GM19025 (cell line): ENCODE measurements at regions not wholly inside any gene's neighbourhood (a gene's known extent, or its start where the extent isn't known, plus 50 kb on each side); places are given as distances from the start of the nearest gene placed in this dataset.

Source experiments
- ATAC-seq: cut with Tn5 transposase; IDR thresholded peaks from one replicate; pipeline ENCODE4 v1.9.1; 2021; ENCODE audit warnings: mild to moderate bottlenecking, low read depth, moderate library complexity; ENCODE audit not compliant: unreplicated experiment

DNA sequence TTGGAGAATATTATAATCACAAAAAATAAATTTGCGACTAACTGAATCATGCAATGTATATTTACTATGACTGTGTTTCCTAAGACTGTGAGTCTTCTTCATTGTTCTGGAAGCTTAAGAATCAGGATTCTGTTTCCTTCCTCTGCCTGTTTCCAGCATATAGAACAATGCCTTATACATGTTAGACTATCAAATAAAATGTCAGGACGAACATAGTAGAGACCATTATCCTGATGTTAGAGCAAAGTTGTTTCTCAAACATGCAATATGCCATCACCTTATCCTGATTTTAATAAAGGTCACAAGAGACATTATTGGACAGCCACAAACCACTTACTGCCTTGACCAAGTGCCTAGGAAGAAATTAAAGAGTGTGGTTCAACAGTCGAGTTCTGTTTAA is 457.4 kb upstream of the AGTR1 start:
- no peak for ATAC-seq

DNA sequence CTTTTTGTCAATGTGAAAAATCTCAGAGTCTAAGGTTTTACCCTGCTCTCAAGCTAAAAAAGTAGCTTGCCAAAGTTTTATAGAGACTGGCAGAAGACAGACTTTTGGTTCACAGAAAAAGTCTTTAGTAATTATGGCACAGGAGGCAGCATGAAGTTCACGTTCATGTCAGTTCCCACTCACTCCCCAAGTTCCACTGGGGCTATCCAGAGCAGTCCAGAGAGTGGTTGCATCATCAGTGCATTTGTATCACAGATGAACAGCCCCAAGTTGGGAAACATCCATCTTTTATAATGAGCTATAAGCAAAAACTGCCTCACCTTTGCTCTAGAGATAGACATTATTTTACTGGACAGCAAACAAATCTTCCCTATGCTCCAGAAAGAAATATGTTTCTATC is 454.1 kb upstream of the AGTR1 start:
- no peak for ATAC-seq

DNA sequence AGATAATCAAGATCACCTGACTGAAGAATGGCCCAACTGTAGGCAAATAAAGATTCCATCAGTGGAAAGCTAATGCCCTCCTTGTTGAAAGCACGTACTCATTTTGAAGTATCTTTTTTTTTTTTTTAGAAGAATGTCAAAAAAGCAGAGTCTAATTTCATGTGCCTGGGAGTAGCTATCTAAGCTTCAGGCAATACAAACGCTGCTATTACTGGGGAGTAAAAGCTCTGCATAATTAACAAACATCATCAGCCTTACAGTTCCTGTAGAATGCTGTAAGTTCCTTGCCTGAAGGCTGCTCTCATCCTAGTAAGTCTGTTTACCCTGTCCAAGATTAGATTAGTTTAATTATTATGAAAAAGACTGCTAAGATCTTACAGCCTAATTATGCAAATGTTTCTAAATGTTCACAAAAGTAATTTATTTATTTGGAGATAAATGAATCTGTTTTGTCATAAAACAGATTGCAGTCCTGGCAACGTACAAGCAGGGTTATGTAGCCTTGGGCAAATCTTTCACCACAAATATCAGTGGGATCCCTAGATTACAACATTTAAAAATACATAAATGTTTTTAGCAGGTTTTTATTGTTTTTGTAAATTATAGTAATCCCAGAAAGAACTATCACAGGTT is 451.3 kb upstream of the AGTR1 start:
- no peak for ATAC-seq

DNA sequence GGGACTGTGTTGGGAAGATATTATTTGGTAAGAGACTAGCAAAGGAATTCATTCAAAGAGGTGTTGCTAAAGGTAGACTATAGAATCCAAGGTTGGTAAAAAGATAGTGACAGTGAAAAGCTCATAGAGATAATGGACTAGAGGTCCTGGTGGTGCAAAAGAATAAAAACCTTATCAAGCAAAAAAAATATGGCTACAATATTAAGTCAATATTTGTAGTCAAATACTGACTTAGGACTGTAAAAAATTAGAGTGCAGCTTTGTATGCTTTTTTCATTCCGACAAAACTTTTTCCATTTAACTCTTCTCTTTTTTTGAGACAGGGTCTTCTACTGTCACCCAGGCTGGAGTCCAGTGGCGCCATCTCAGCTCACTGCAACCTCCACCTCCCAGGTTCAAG is 444.0 kb upstream of the AGTR1 start:
- no peak for ATAC-seq

DNA sequence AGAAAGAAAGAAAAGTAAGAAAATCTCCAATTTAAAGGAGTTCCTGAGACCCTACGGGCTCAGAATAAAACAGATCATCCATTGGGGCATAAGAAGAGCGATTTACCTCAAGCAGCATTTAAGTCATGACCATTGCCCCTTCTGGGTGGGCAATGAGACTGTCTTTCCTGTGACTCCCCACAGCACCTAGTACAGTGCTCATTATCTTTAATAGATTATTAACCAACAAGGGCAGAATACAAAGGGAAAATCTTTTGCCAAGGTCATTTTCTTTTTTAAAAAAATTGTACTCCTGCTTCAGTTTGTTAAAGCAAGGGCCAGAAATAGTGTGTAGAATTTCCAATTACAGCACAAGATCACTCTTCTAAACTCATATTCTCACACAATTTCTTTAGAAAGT is 443.3 kb upstream of the AGTR1 start:
- ATAC-seq: no peak

DNA sequence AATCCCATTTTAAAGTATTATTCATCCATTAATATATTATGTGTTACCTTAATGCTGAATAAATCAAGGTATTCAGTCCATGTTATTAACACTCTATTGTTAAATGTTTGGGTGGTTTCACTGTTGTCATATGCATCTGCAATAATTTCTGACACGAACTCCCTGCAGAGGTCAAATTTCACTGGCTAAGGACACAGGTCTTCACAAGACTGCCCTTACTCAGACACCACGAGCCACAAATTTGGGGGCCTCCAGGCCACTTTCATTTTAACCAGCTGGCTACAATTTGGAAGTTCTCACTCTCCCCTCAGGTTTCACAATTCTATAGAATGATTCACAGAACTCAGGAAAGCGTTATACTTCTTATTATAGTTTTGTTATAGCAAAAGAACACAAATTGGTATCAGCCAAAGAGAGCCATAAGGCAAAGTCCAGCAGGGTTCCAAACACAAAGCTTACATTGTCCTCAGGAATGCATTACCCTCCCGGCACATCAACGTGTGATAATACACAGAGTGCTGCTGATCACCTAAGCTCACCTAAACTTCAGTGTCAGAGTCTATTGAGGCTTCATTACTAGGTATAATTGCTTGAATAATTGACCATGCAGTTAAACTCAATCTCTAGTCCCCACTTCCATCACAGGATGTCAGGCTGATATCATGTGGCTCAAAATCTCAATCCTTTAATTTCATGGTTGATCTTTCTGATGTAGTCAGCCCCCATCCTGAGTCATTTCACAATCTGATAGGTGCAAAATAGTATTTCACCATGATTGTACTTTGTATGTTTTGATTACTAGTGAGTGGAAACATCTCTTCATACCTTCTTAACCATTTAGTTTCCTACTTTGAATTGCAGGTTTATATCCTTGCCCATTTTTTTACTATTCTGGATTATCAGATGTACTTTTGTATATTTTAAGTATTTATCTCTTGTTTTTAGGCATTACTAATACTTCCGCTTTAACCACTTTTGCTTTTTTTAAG is 441.4 kb upstream of the AGTR1 start:
- ATAC-seq: no peak

DNA sequence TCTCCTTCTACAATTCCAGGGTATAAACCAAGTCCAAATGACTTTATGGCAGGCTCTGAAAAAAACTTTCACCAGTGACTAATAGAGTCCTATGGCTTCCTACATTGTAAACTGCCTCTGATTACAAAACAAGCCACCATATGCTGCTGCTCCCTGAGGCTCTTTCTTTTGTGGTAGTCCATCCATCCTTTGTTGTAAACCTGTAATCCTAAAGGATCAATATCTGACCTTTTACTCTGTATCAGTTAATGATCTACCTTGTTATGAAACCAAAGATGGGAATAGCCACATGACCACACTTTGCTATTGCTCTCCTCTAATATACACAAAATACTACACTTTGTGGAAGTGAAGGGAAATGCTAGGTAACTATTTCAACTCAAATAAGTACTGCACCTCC is 434.7 kb upstream of the AGTR1 start:
- ATAC-seq: no peak

DNA sequence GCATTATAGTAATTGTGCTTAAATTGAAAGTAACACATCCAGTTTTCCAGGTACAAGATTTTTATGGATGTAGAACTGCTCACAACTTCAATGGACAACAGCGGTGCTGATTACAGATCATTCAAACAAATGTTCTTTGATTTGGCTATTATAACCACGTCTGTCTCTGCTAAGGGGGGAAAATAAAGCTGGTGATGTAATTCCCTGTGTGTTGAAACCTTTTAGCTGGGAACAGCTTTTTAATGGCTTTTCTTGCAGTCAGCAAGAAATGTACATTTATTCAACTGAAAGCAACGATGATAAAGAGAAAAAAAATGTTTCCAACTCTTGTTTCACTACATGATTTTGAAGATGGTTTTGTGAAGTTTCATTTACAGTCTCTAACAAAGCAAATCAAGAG is 431.9 kb upstream of the AGTR1 start:
- ATAC-seq: no peak

DNA sequence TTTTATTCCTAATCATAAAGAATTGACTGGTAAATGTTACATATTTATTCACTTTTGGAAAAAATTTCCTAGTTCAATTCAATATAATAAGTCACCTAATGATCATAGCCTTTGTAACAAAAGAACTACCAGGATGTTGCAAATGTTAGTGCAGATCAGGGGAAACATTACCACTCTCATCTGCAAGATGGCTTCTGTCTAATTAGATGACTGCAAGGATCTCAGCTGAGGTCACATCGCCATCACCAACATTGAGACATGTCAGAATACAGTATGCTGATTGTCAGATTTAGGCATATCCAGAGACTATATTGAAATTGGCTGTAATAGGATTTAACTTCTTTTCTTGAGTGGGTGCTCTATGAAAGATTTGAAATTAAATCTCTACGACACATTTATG is 431.4 kb upstream of the AGTR1 start:
- ATAC-seq: no peak

DNA sequence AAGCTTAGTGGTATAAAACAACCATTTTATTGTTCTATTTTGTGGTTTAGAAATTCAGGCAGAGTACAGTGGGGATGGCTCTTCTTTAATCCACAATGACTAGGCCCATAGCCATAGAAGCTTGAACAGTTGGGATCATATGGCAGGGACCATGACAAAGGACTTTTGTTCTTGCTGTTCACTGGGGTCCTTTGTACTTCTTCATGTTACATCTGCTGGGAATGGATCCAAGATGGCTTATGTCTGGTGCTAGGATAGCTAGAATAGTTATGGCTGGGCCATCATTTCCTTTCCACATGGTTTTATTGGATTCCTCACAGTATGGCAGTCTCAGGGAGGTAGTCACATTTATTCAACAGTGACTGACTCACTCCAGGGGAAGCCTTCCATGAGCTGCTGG is 427.9 kb upstream of the AGTR1 start:
- no peak for ATAC-seq

DNA sequence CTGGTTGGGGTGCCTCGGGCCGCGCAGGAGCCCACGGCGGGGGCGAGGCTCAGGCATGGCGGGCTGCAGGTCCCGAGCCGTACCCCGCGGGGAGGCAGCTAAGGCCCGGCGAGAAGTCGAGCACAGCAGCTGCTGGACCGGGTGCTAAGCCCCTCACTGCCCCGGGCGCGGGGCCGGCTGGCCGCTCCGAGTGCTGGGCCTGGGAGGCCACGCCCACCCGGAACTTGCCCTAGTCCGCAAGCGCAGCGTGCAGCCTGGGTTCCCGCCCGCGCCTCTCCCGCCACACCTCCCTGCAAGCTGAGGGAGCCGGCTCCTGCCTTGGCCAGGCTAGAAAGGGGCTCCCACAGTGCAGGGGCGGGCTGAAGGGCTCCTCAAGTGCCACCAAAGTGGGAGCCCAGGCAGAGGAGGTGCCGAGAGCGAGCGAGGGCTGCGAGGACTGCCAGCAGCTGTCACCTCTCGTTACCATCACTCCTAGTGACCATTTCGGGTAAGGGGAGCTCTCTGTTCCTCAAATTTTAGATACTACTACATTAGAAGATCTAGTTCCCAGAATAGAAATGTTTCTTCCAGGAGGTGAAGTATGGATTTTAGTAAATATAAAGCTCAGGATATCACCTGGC is 417.0 kb upstream of the AGTR1 start:
- ATAC-seq: no peak

DNA sequence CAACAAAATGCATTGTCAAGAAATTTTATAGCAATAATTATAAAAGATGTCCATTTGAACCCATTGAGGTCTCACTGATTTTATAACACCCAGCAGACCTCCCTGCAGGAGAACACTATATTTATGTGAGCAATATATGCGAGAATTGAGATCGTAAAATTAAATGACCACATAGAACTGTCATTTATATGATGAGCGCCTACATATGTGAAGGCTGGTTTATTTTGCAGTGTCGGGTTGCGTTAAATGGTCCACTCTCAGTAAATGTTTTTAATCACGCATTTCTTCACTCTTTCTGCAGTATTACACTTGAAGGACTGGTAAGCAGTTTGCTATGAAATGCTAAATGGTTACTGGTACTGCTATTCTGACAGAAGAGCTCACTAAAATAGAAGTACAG is 408.5 kb upstream of the AGTR1 start:
- ATAC-seq: no peak

DNA sequence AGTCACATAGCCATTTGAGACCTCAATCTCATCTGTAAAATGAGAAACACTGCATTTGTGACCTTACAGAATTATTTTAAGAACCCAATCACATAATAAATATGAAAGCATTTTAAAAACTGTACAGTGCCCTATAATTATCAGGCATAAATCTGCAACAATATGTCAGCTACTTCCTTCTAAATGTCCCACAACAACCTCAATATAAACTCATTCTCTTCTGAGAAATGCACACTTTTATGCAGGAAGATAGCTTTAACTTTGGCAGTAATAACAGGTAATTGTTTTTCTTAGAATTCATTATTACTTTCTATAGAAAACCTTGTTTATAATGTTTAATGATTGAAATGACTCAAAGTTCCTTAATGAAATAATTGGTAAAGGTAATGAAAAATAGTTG is 400.7 kb upstream of the AGTR1 start:
- ATAC-seq: no peak

DNA sequence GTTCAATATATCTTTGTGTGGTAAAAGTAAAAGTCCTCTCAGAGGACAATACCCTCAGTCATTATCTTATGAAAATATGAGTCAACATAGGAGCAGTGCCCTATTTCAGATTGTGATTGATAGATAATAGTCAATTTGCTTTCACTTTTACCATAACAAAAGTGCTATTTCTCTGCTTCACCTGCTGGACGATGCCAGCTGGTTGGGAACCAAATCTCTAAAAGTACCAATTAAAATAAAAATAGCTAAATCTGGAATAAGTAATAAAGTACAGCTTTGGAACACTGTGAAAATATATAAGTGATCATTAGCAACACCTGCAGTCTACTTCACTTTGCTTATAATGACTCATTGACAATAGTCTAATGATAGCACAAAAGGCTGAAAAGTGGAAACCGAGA is 390.3 kb upstream of the AGTR1 start:
- peak; percentile 64 for ATAC-seq

DNA sequence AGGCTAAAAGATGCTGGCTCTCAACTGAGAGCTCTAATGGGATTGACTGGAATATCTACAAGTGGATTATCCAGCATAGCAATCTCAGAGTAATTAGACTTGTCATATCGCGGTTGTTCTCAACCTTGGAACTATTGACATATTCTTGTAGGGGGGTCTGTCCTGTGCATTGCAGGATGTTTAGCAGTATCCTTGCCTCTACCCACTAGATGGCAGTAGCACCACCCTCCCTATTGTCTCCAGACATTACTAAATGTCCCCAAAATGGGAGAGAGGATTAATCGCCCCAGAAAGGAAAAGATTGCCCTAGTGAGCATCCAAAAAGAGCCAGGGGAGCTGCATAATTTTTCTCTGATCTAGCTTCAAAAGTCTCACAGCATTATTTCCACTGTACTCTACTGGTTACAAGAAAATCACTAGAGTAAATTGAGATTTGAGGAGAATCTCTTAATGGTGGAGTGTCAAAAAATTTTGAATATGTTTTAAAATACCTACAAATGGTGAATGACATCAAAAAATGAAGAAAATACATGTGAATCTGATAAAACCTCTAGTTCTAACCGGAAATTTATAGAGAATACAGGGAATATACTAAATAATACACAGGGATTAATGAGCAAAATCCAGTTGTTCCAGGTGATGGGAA is 388.2 kb upstream of the AGTR1 start:
- peak; percentile 82 for ATAC-seq

DNA sequence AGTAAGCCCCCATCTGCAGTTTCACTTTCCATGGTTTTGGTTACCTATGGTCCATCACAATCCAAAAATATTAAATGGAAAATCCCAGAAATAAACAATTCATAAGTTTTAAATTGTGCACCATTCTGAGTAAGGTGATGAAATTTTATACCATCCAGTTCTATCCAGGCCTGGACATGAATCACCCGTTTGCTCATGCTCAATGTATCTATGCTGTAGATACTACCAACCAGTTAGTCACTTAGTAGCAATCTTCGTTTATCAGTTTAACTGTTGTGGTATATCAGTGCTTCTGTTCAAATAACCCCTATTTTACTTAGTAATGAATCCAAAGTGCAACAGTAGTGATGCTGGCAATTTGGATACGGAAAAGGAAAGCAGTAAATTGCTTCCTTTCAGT is 381.9 kb upstream of the AGTR1 start:
- no peak for ATAC-seq

DNA sequence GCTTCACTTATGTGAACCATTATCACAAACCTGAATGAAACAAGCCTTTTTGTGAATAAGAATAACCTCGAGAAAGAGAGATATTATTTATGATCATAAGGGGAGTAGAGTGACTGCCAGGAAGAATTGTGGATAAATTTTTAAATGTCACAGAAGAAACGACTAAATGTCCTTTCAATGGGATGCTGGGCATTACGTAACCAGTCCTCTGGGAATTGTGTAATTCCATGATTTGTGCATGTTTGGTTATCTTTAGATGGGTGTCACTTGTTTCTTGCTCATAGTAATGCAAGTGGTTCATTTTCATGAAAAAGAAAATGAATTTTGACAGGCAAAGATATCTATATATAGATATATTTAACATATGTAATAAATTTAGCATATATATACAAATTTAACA is 379.5 kb upstream of the AGTR1 start:
- ATAC-seq: no peak

DNA sequence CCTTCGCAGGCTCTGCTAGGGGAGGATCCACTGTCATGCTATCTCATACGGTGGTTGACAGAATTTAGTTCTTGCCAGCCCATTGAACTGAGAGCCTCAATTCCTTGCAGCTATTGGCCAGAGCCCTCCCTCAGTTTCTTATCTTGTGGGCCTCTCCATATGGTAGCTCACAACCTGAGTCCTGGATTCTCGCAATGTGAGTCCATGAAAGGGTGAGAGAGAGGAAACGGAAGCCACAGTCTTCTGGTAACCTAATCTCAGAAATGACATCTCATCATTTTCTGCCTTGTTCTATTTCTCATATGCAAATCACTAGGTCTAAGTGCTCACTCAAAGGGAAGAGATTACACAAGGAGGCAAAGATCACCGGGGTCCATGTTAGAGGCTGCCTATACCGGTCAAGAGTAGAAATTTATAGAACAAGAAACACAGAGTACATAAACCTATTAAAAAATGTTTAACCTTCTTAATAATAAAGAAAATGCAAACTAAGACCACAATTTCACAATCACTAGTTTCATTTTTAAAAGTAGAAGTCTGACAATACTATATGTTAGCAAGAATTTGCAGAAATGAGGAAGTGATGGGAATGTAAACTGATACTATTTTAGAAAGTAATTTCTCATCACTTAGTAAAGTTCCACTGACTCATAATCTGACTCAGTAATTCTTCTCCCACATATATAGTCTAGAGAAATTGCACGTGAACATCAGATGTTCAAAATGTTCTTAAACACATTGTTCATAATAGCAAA is 378.4 kb upstream of the AGTR1 start:
- peak; percentile 89 for ATAC-seq

DNA sequence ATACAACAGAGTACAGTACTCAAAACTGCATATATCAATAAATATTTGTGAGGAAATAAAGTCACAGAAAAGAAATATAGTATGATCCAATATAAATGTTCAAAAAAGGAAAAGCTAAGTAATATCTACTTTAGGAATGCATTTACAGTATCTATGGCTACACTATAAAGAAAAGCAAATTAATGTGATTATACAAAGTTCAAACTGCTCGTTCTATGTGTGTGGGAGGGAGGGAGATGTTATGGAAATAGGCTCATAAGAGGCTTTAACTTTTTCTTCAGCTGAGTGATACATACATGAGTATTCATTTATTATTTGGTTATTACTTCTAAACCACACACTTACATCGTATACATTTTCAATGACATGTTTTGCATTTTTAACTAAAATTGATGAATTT is 377.7 kb upstream of the AGTR1 start:
- no peak for ATAC-seq

DNA sequence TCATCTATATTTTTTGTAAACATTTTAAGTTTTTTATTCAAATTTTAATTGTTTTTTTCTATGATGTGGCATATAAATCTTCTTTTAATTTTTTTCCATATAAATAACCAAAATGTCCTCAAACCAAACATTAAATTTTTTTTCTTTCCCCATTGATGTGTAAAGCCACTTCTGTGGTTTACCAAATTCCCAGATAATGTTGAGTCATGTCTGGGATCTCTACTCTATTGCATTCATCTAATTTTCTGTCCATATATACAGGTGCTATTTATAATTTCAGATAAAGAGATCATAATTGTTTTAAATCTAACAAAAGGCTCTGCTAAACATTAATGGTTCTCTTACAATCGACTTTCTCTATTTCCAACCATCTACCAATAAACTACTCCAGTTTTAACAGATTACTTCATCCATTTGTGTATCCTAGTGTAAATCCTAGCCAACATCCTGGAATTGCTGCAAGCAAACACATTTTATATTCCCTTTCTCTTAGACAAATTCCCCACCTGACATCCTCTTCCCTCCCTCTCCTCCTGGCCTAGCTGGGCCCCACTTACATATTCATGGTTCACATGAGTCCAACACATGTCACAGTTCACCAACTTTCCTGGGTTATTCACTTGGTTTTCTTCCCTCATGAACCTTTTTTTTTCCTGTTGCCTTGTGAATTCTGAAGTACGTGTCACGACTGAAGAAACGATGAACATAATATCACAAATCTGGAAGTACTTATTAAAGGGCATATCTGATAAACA is 368.0 kb upstream of the AGTR1 start:
- no peak for ATAC-seq
